GM18517 (cell line): ENCODE measurements at regions not wholly inside any gene's neighbourhood (a gene's known extent, or its start where the extent isn't known, plus 50 kb on each side); places are given as distances from the start of the nearest gene placed in this dataset.

Source experiments
- ATAC-seq: cut with Tn5 transposase; IDR thresholded peaks from one replicate; pipeline ENCODE4 v1.9.1; 2021; ENCODE audit warnings: mild to moderate bottlenecking, moderate library complexity; ENCODE audit not compliant: unreplicated experiment

DNA sequence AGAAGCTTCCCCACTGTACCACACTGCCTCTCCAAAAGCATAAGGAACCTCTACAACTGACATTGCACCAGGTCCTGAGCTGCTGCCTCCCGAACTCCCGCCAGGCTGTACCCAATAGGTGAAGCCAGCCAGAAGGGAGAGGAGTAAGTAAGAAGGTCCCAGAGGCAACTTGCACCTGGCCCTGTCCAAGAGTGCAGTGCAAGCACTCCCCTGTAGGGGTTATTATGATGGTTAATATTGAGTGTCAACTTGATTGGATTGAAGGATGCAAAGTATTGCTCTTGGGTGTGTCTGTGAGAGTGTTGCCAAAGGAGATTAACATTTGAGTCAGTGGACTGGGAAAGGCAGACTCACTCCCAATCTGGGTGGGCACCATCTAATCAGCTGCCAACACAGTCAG, 879.3 kb upstream of the SLIT2 start:
- no peak for ATAC-seq

DNA sequence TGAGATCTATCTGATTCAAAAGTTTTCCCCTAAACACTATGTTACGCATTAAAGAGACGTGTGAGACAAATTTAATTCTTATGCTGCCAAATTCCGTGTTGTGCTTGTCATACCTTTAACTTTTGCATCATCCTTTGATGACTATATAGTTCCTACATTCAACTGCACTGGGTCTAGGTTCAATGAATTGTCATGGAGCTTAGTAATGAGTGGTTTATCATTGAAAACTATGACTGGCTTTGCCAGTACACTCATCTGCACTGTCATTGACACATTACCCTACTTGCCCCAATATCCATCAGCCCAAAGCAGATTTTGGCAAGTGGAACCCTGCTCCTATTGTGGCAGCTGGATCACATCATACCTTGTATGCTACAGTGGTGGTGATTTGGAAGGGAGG, 882.9 kb upstream of the SLIT2 start:
- ATAC-seq = no peak

DNA sequence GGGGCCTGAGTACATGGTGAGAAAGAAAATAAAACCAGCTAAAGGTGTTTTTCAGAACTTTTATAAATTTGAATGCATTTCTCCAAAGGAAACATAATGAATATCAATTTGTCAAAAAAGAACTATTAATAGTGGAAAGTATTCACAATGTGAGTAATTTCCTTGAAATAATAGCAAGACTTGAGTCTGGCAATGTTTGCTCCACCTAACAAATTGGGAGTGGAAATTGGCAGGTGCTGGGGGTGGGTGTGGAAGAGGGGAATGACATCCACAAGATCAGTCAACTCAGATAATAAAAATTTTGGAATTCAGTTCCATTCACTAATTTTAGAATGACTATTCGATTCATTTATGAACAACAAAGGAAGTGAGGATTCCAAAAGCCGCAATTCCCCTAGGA, 884.8 kb upstream of the SLIT2 start:
- ATAC-seq = no peak

DNA sequence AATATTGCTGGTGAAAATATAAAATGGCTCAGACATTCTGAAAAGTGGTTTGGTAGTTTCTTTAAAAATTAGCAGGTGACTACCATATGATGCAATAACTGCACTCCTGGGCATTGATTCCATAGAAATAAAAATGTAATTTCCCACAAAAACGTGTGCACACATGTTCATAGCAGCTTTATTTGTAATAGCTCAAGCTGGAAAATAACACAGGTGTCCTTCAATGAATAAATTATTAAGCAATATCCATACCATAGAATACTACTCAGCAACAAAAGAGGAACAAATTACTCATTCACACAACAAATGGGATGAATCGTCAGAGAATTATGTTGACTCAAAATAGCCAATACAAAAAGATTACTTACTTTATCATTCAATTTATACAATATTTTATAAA, 893.7 kb upstream of the SLIT2 start:
- no peak for ATAC-seq

DNA sequence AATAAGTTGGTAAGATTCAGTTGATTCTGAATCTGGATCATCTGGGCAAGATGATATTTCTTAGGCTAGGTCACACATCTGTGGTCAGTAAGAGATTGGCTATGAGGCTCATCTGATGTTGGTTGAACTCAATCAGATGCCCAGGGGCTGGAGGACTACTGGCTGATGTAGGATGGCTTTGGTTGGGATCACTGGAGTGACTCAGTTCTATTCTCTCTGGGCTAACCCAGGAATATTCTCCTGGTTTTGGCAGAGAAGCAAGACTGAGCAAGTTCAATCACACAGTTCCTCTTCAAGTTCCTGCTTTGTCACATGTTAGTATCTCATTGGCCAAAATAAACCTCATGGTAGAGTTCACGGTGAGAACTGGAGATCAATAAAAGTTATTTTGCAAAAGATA, 902.3 kb upstream of the SLIT2 start:
- ATAC-seq = no peak

DNA sequence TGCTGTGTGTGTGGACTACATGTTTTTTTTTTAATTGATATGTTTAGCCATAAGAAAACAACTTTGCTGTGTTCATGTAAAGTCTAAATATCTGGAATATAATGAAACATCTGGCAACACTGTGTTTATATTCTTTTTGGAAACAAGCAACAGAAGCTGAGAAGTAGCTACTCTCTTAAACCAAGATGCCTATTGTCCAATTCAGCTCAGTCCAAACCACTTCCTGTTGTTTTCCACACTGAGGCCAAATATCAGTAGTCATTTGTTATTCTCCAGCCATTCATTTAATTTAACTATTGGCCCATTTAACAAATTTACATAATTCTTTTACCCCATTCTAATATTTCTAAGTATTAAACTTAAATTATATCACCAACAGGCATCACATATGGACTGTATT, 903.0 kb upstream of the SLIT2 start:
- ATAC-seq = no peak

DNA sequence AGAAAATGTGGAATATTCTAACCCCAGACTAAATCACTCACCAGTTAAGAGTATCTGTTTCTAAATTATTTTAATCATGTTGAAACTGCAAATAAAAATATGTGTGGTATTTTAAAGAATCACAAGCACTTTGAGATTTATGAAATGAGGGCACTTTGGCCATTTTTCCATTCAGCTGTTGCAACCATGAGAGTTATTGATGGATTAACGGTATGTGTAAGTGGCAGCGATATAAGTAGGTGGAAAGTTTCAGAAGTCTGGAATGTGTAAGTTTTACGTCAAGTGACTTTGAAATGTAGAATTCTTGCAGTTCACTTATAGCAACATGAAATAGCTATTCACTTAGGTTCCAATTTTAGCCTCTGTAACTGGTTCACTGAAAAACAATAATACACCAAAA, 905.1 kb upstream of the SLIT2 start:
- no peak for ATAC-seq

DNA sequence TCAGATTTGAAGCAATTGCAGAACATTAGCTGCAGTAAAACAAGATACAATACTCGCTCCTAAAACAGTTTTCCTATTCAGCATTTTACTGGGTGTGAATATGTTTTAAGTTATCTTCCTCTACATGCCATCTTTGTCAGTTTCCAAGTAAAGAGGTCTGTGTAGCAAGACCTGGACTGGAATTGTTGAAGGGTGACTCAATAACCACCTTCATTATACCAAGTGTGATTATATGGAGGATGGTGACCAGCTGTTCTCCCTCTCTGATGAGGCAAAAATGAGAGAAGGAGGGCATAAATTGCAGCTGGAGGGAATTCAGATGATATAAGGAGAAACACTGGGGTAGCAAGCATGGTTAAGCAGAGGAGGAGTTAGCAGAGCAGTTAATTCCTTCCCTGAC, 922.1 kb upstream of the SLIT2 start:
- ATAC-seq = no peak

DNA sequence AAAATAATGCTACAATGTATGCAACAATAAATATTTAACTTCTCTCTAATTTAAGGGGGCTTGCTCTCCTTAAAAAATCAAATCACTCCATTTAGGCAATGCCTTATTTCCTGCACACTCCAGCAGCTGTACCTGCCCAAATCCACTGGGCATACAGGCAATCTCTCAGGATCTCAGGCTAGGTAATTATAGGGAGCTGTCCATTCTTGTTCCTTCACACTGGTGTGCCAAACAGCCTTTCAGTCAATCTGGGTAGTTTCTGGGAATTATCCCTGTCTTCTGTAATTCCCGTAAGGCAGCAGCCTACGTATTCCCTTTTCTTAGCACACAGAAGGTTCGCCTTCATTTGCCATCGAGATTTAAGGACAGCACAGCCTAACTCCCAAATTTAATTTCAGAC, 922.6 kb upstream of the SLIT2 start:
- no peak for ATAC-seq

DNA sequence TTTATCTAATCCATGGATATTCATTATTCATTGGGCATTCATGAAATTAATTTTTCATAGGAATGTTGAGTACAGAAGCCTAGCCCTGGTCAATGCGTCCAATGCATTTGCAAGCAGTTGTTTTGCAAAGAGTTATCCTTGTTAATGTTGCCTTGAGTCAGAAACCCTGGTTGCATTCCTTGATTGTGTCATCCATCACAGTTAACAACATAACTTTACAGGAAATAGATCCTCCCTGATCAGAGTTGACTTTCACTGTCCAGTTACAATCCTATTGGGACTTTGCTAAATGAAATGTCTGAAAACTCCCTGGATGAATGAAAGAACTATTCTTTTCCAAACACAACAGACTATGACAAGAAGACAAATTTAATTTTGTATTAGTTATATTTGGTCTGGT, 924.3 kb upstream of the SLIT2 start:
- no peak for ATAC-seq

DNA sequence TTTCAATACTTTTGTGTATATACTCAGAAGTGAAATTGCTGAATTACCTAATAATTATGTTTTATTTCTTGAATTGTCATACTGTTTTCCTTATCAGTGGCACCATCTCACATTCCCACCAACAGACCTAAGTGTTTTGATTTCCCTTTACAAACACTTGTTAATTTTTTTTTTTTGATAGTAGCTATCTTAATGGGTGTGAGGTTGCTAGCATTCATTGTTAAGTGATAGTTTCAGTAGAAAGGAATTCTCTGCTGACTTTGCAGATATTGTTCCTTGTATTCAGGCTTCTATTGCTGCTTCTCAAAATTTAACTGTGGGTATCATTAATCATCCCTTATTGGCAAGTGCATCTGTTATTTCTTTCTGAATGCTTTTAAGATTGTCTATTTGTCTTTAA, 927.5 kb upstream of the SLIT2 start:
- ATAC-seq = no peak

DNA sequence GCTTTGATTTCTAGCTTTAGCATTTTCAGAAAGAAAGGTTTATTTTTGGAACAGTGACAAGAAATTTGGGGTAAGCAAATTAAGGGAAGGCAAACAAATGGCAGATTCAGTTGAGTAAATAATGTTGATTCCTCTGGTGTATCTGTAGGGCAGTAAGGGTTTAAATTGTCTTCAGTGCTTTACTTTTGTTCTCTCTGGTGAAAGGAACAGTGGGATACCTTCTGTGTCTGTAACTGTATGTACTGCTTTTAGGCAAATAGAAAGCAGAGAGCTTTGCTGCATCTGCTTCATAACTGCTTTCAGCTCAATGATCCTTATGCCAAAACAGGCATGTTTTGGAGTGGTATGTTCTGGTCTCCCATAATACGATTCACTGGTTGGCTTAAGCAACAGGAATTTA, 932.1 kb upstream of the SLIT2 start:
- no peak for ATAC-seq

DNA sequence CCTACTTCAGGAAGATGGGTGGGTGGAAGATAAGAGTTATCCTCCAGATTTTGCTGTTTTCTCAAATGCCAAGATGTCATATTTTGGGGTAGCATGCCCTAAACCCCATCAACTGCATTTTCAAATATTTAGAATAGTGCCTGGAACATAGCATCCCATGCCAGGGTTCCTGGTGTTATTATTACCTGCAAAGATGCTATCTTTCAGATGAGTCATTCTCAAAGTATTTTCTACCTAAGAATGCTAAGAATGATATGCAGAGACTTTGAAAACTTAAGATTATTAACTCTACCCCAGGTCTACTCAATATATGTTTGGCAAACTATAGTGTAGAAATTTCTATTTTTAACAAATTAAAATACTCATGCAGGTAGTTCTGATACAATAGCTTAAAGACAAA, 934.3 kb upstream of the SLIT2 start:
- no peak for ATAC-seq

DNA sequence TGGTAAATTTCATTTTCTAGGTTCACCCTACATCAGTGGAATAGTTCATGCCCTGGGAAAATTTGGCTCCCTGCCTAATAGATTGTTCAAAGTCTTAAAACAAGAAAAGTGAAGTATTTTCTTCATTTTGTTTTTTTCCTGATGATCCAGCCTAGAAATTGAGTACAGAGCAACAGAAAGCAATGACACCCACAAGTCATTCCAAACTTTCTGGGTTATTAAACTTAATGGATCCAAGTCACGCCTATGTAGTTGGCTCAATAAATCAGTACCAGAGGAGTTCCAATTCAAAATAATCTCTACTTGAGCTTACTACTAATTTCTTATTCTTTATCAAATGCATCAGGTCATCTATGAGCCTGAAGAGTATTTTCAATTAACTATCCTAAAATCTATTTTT, 937.6 kb upstream of the SLIT2 start:
- no peak for ATAC-seq

DNA sequence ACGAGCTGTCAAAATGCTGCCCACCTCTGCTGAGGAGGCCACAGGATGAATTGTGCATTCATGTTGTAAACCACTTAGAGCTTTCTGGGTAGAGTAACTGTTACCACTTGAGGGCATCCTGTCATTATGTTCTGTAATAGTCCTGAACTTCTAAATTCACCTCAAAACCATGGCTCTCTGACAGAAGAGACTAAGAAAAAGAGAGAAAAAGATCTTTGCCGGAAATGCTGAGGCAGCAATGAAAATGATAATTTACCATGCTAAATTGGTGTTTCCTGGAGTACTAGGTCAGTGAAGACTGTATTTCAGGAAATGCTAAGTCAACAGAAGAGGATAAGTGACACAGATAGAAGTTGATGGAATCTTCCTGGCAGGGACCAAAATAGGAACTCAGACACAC, 942.3 kb upstream of the SLIT2 start:
- ATAC-seq = no peak

DNA sequence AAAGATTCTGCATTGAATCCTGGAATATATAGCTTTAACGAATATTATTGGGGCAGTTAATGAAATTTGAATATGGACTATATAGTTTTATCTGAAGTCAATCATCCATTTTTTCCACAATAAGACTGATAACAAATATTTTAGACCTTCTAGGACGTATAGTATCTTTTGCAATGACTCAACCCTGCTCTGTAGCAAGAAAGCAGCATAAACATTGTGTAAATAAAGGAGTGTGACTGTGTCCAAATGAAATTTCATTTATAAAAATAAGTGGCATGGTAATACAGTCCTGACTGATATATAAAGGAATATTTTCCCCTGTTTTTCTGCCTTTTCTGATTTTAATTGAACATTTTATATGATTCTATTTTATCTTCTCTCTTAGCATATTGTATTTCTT, 947.7 kb upstream of the SLIT2 start:
- no peak for ATAC-seq

DNA sequence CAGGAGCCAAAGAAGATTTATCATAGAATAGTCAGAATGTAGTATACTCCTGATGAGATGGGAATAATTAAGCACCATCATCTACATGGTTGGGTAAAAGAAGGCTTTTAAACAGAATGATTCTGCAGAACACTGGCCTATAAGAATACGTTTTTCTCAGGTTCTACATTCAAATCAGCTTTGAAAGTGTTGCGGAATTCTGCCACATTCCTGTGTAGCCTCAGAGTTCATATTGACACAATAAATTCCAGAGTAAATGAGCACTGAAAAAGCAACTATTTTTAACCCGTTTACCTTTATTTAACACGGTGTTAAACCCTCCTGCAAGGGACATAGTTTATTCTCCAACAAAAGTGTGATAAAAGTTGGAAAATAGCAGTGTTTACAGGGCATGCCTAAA, 950.2 kb upstream of the SLIT2 start:
- no peak for ATAC-seq

DNA sequence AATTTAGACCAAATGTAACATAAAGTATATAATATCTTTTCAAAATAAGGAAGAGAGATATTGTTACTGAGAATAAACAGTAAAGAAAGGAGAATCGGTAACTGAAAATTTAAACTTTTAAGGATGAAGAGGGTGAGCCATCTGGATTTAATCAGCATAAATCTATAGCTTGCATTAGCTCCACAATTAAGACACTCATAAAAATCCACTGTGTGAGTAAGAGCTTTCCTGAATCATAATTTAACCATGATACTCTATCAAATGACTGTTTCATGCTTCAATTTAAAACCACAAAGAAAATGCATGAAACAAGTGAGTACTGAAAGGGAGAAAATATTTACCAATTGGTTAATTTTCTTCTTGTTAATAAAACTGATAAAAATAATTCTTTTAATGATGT, 951.5 kb upstream of the SLIT2 start:
- no peak for ATAC-seq

DNA sequence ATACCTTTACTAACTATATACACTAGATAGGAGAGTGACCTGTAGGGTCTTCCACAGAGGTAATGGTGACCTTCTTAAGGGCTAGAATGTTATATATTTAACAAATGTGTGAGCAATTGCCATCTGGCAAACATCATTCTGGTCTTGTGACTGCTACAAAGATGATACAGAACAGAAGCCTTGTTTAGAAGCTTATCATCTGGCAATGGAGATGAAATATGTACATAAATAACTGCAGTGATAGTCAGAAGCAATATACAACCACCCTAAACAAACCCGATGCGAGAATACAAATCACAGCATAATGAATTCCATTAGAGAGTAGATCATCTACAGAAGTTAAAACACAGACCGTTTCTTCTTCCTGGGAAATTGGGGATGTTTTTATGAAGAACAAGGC, 952.7 kb upstream of the SLIT2 start:
- no peak for ATAC-seq

DNA sequence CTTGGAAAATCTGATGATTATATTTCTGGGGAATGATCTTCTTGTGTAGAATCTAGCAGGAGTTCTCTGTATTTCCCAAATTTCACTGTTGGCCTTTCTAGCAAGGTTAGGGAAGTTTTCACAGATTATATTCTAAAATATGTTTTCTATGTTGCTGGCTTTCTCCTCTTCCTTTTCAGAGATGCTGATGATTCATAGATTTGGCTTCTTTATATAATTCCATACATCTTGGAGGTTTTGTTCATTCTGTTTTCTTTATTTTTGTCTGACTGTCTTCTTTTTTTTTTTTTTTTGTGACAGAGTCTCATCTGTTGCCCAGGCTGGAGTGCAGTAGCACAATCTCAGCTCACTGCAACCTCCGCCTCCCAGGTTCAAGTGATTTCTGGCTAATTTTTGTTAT, 957.9 kb upstream of the SLIT2 start:
- ATAC-seq = no peak

DNA sequence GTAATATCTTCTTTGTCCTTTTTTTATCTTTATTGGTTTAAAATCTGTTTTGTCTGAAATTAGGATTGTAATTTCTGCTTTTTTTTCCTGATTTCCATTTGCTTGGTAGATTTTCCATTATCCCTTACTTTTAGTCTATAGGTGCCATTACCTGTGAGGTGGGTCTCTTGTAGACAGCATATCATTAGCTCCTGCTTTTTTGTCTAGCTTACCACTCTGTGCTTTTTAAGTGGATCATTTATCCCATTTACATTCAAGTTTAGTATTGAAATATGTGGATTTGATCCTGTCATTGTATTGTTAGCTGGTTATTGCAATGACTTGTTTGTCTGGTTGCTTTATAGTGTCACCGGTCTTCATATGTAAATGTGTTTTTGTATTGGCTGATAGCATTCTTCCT, 958.6 kb upstream of the SLIT2 start:
- no peak for ATAC-seq

DNA sequence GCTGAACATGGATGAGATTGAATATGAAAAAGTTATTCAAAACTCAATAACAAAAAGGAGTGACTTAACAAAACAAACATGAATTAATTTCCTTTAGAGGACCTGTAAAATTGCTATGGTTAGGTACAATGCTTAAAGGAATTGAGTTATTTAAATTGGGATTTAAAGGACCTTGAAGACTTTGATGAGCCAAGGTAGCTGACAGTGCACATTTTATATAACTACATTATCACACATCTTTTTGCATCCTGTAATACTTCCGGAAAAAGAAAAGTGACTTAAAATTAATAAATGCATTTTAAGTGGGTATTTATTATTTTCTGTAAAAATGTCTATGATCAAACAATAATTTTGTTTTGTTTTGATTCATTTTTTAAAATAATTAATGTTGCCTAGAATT, 964.8 kb upstream of the SLIT2 start:
- no peak for ATAC-seq

DNA sequence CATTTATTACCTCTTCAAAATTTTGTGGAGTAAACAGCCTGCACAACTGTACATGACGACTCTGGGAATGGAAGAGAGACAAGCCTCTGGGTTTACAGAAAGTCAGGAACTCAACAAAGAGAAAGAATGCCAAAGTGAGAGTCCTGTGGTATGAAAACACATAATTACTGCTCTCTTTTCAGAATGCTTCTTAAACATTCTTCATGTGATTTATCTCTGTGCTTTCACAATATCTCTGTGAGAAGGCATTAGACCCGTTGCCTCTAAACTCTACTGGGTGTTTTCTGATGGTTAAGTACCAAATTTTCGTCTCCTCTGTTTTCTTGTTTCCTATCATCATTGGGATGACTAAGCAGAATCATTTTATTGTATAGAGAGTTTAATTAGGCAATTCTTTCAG, 966.6 kb upstream of the SLIT2 start:
- ATAC-seq = no peak

DNA sequence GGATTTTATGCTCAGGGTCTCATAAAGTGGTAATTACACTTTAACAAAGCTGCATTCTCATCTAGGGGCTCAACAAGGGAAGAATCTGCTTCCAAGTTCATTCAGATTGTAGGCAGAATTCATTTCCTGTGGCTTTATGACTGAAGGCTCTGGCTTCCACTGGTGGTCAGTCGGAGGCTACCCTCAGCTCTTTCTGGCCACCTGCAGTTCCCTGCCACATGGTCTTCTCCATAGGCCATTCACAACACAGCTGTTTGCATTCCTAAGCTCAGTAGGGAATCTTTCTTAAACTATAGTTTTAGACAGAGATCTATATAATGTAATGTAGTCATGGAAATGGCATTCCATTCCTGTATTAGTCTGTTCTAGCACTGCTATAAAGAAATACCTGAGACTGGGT, 973.0 kb upstream of the SLIT2 start:
- no peak for ATAC-seq
